ENCODE measurements at regions not wholly inside any gene's neighbourhood (a gene's known extent, or its start where the extent isn't known, plus 50 kb on each side); places are given as distances from the start of the nearest gene placed in this dataset.

- no peak for DNase-seq
- no peak for TF ChIP-seq CTCF (IDR thresholded peaks at IDR 0.05)
- Histone ChIP-seq H3K4me2 (replicated peaks; ENCODE audit: extremely low read depth, low read length, poor library complexity, severe bottlenecking) (no peak overlapping the region), H3K9ac (ENCODE audit: insufficient read depth, low read length, poor library complexity, severe bottlenecking) (no peak overlapping the region), H3K4me1 (ENCODE audit: control insufficient read depth in 1 of 2, insufficient read depth in 2 of 2, low read length in 2 of 2) (no peaks in the 10 kb centered on the region), H3K27me3 (ENCODE audit: control insufficient read depth in 2 of 2, insufficient read depth in 2 of 2, low read length in 2 of 2) (no peaks in the 10 kb centered on the region), H3K9me3 (replicated peaks in 1 of 2; ENCODE audit: control insufficient read depth in 1 of 2, insufficient read depth in 1 of 2, low read length in 2 of 2) (peaks cover 7 to 14% of the 10 kb centered on the region in 2 donors), H2AFZ (ENCODE audit: insufficient read depth, low read depth, low read length, poor library complexity, severe bottlenecking) (no peak overlapping the region), H3K27ac (ENCODE audit: low read depth in 1 of 2, low read length in 2 of 2) (no peak overlapping the region), H4K20me1 (ENCODE audit: insufficient read depth, low read length) (no peaks in the 10 kb centered on the region), H3K79me2 (ENCODE audit: insufficient read depth, low read length) (no peaks in the 10 kb centered on the region), H3K36me3 (replicated peaks in 1 of 2; ENCODE audit: control insufficient read depth in 1 of 2, insufficient read depth in 2 of 2, low read length in 2 of 2) (no peaks in the 10 kb centered on the region), H3K4me3 (replicated peaks in 1 of 3; ENCODE audit: low read depth in 2 of 3, low read length in 3 of 3) (no peak overlapping the region)
- H3K27me3 Mint-ChIP-seq (ENCODE audit: low read depth in 3 of 3) = no peaks in the 10 kb centered on the region
- no peaks in the 10 kb centered on the region for H3K4me1 Mint-ChIP-seq
- intact Hi-C loops (cut with micrococcal nuclease) = no loop called here
- no peak overlapping the region for H3K27ac Mint-ChIP-seq
- H3K4me3 Mint-ChIP-seq = no peak overlapping the region
- H3K36me3 Mint-ChIP-seq = no peaks in the 10 kb centered on the region
- peaks cover 0 to 5% (median 3%) of the 10 kb centered on the region in 7 donors for H3K9me3 Mint-ChIP-seq
These were observed 308.2 kb upstream of the FBXO33 start for GRCh38 chr14:39740454-39740853.

- Histone ChIP-seq H3K4me3 (replicated peaks in 1 of 3; ENCODE audit: low read depth in 2 of 3, low read length in 3 of 3) (no peak overlapping the region), H3K9ac (ENCODE audit: insufficient read depth, low read length, poor library complexity, severe bottlenecking) (no peak overlapping the region), H3K4me1 (ENCODE audit: control insufficient read depth in 1 of 2, insufficient read depth in 2 of 2, low read length in 2 of 2) (no peaks in the 10 kb centered on the region), H2AFZ (ENCODE audit: insufficient read depth, low read depth, low read length, poor library complexity, severe bottlenecking) (no peak overlapping the region), H3K27me3 (ENCODE audit: control insufficient read depth in 2 of 2, insufficient read depth in 2 of 2, low read length in 2 of 2) (no peaks in the 10 kb centered on the region), H3K4me2 (replicated peaks; ENCODE audit: extremely low read depth, low read length, poor library complexity, severe bottlenecking) (no peak overlapping the region), H3K9me3 (replicated peaks in 1 of 2; ENCODE audit: control insufficient read depth in 1 of 2, insufficient read depth in 1 of 2, low read length in 2 of 2) (peaks cover 7 to 14% of the 10 kb centered on the region in 2 donors), H3K79me2 (ENCODE audit: insufficient read depth, low read length) (no peaks in the 10 kb centered on the region), H4K20me1 (ENCODE audit: insufficient read depth, low read length) (no peaks in the 10 kb centered on the region), H3K27ac (ENCODE audit: low read depth in 1 of 2, low read length in 2 of 2) (no peak overlapping the region), H3K36me3 (replicated peaks in 1 of 2; ENCODE audit: control insufficient read depth in 1 of 2, insufficient read depth in 2 of 2, low read length in 2 of 2) (no peaks in the 10 kb centered on the region)
- Mint-ChIP-seq H3K4me3 (no peak overlapping the region), H3K9me3 (peaks cover 0 to 5% (median 3%) of the 10 kb centered on the region in 7 donors), H3K27me3 (ENCODE audit: low read depth in 3 of 3) (no peaks in the 10 kb centered on the region), H3K36me3 (no peaks in the 10 kb centered on the region), H3K4me1 (no peaks in the 10 kb centered on the region), H3K27ac (no peak overlapping the region)
- WGBS (ENCODE audit: insufficient coverage) = 100% methylated on average over 2 of the region's 2 CpGs
- intact Hi-C loops (cut with micrococcal nuclease) = no loop called here
- no peak for TF ChIP-seq CTCF (IDR thresholded peaks at IDR 0.05)
- no peak for DNase-seq
These were observed 307.6 kb upstream of the FBXO33 start for GRCh38 chr14:39739796-39740195.
